SK-N-SH treated with all-trans-retinoic acid at 6 μM for 48 hours (cell line): ENCODE measurements at regions not wholly inside any gene's neighbourhood (a gene's known extent, or its start where the extent isn't known, plus 50 kb on each side); places are given as distances from the start of the nearest gene placed in this dataset.

Source experiments
- BACH2 ChIP-seq: fragments of 250-450 bp; sonication (Bioruptor Pico); IDR thresholded peaks from 2 replicates; pipeline ENCODE4 v1.9.0; 2021; ENCODE audit warnings: mild to moderate bottlenecking, borderline replicate concordance
- ZFP3 ChIP-seq: fragments of 250-450 bp; sonication (Bioruptor Pico); IDR thresholded peaks from 2 replicates; pipeline ENCODE4 v1.5.0; 2020; ENCODE audit warnings: mild to moderate bottlenecking, moderate library complexity
- ZFP30 ChIP-seq: fragments of 450-650 bp; formaldehyde crosslinking; IDR thresholded peaks from 2 replicates; pipeline ENCODE4 v1.5.0; 2022; ENCODE audit warnings: mild to moderate bottlenecking, moderate library complexity
- ZNF70 ChIP-seq: fragments of 450-650 bp; formaldehyde crosslinking; IDR thresholded peaks from 2 replicates; pipeline ENCODE4 v1.5.0; 2020; ENCODE audit warnings: mild to moderate bottlenecking, moderate library complexity
- TF ChIP-seq, protein P1 (sequence below): fragments of 250-450 bp; sonication (Bioruptor Pico); IDR thresholded peaks from 2 replicates; pipeline ENCODE4 v1.5.1; 2020; ENCODE audit warnings: low read depth, mild to moderate bottlenecking, moderate library complexity

DNA sequence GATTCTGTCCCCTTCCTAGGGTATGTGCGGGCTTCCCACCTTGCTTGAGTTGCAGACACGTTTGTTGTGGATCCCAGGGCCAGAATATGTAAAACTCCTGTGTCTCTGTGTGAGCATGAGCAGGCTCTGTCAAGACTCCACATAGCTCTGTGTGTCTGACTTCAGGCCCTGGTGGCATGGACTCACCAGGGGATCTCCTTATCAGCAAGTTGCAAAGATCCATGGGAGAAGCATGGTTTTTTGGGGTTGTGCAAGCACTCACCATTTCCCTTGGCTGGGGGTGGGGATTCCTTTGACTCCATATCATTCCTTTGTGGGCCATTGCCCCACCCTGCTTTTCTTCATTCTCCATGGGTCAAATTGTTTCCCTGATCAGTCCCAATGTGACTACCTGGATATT, 205.6 kb downstream of the TUSC1 start:
- TF ChIP-seq ZNF70 (CRISPR knock-in tag) (no peak), ZFP30 (no peak), ZFP3 (CRISPR knock-in tag) (no peak), BACH2 (CRISPR knock-in tag) (no peak)
- TF ChIP-seq, protein P1, sequence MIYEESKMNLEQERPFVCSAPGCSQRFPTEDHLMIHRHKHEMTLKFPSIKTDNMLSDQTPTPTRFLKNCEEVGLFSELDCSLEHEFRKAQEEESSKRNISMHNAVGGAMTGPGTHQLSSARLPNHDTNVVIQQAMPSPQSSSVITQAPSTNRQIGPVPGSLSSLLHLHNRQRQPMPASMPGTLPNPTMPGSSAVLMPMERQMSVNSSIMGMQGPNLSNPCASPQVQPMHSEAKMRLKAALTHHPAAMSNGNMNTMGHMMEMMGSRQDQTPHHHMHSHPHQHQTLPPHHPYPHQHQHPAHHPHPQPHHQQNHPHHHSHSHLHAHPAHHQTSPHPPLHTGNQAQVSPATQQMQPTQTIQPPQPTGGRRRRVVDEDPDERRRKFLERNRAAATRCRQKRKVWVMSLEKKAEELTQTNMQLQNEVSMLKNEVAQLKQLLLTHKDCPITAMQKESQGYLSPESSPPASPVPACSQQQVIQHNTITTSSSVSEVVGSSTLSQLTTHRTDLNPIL = no peak
